Ovary (tissue), 7 donors: ENCODE measurements at regions not wholly inside any gene's neighbourhood (a gene's known extent, or its start where the extent isn't known, plus 50 kb on each side); places are given as distances from the start of the nearest gene placed in this dataset.
"Not testable (repeated sequence)": the region's sequence is repeated elsewhere in the genome, so short reads cannot be mapped to it uniquely, and the experiment has no call there.

ENCODE experiments used
- DNase-seq, 5 donors: peaks; one replicate each; pipeline ENCODE4 v3.0.0-alpha.2; 2019 to 2020
- H3K27ac ChIP-seq, 2 donors: fragments of 200-600 bp; one replicate each; pipeline versions ENCODE4 v1.5.1 to v1.8.0; 2019 to 2022
- H3K27me3 ChIP-seq: fragments of 200-600 bp; one replicate; pipeline ENCODE4 v1.8.0; 2022
- H3K36me3 ChIP-seq: fragments of 200-600 bp; sonication (generic); one replicate; pipeline ENCODE4 v1.5.1; 2019
- H3K4me1 ChIP-seq: one replicate; pipeline ENCODE4 v1.8.1; 2013; ENCODE audit warnings: mild to moderate bottlenecking, moderate library complexity; ENCODE audit not compliant: insufficient read depth
- H3K4me3 ChIP-seq: fragments of 200-600 bp; sonication (generic); one replicate; pipeline ENCODE4 v1.5.1; 2017
- H3K9me3 ChIP-seq, 2 donors: fragments of 200-600 bp in 1 of 2; sonication (generic) in 1 of 2; one replicate each; pipeline versions ENCODE4 v1.5.1 to v1.8.1; 2013 to 2019; ENCODE audit warnings: mild to moderate bottlenecking in 1 of 2, moderate library complexity in 1 of 2
- EP300 ChIP-seq: sonication (generic); formaldehyde crosslinking; IDR thresholded peaks from one replicate; pipeline ENCODE4 v1.6.1; 2017; ENCODE audit warnings: antibody characterized with exemption
- POLR2A ChIP-seq: fragments of 450-650 bp; IDR thresholded peaks from one replicate; pipeline ENCODE4 v1.6.1; 2017; ENCODE audit warnings: antibody characterized with exemption, mild to moderate bottlenecking, moderate library complexity
- WGBS, 3 donors: extraction: QIAGEN DNeasy Blood & Tissue Kit in 1 of 3; methylation state at CpG; one replicate each; pipeline versions ENCODE4 v1.1.5 to v1.1.7; 2013 to 2017; 5-methylcytosine and 5-hydroxymethylcytosine counted together
- intact Hi-C, 4 donors: fragments of 100-400 bp; cut with DNase I; formaldehyde crosslinking; loops; one replicate each; pipeline versions ENCODE4 v1.11.0 to v1.15.1; 2022 to 2023
- TF ChIP-seq, protein P1 (sequence below), 3 donors: fragments of 450-650 bp in 2 of 3; fragments of 200-600 bp in 1 of 3; IDR thresholded peaks; one replicate each; pipeline versions ENCODE4 v1.5.1 to v1.8.0; 2016 to 2022; ENCODE audit warnings: antibody characterized with exemption in 3 of 3, mild to moderate bottlenecking in 1 of 3
- donor health status: DM: no; HTN: no; CAD: no; lungs with moderate emphysema.
- donor health status: DM: no; HTN: no; CAD: no.
- donor health status: Bipolar disorder and iron deficiency.
- donor health status: DM: no; HTN: no; CAD: no.
- donor health status: DM: yes; HTN: yes; CAD: no.

GRCh38 chr1:87426463-87427249 is 98.0 kb downstream of the LMO4 start:
- intact Hi-C loops: loop anchor here in 1 of 4 donors (5.0 kb wide), 1 partner anchor 1581 kb away; no protein-coding TSS in a partner anchor
- no peak for DNase-seq
- no peaks in the 10 kb centered on the region for H3K9me3 ChIP-seq
- WGBS, 3 donors: 79 to 84% (median 80%) methylated on average over 12 of the region's 12 CpGs
- H3K27ac ChIP-seq: no peak overlapping the region
- H3K4me3 ChIP-seq: no peak overlapping the region
- no peaks in the 10 kb centered on the region for H3K36me3 ChIP-seq
- H3K27me3 ChIP-seq: no peaks in the 10 kb centered on the region
- no peaks in the 10 kb centered on the region for H3K4me1 ChIP-seq
- TF ChIP-seq POLR2A: no peak

GRCh38 chr1:87428367-87428766 is 99.7 kb downstream of the LMO4 start:
- TF ChIP-seq EP300 (no peak), POLR2A (no peak)
- TF ChIP-seq, protein P1, sequence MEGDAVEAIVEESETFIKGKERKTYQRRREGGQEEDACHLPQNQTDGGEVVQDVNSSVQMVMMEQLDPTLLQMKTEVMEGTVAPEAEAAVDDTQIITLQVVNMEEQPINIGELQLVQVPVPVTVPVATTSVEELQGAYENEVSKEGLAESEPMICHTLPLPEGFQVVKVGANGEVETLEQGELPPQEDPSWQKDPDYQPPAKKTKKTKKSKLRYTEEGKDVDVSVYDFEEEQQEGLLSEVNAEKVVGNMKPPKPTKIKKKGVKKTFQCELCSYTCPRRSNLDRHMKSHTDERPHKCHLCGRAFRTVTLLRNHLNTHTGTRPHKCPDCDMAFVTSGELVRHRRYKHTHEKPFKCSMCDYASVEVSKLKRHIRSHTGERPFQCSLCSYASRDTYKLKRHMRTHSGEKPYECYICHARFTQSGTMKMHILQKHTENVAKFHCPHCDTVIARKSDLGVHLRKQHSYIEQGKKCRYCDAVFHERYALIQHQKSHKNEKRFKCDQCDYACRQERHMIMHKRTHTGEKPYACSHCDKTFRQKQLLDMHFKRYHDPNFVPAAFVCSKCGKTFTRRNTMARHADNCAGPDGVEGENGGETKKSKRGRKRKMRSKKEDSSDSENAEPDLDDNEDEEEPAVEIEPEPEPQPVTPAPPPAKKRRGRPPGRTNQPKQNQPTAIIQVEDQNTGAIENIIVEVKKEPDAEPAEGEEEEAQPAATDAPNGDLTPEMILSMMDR (IDR thresholded peaks at IDR 0.05): no peak
- intact Hi-C loops: loop anchor here in 1 of 4 donors (5.0 kb wide), 1 partner anchor 1579 kb away; no protein-coding TSS in a partner anchor

GRCh38 chr1:87428883-87429282 is 100.2 kb downstream of the LMO4 start:
- intact Hi-C loops: loop anchor here in 1 of 4 donors (5.0 kb wide), 1 partner anchor 1578 kb away; no protein-coding TSS in a partner anchor
- 86 to 92% (median 91%) methylated on average over 8 of the region's 8 CpGs for WGBS, 3 donors
- H3K4me1 ChIP-seq: no peaks in the 10 kb centered on the region
- no peak overlapping the region for H3K4me3 ChIP-seq
- TF ChIP-seq, protein P1 (IDR thresholded peaks at IDR 0.05): no peak
- TF ChIP-seq EP300 (no peak), POLR2A (no peak)
- no peak for DNase-seq
- no peaks in the 10 kb centered on the region for H3K36me3 ChIP-seq
- no peaks in the 10 kb centered on the region for H3K27me3 ChIP-seq
- H3K27ac ChIP-seq: no peak overlapping the region
- no peaks in the 10 kb centered on the region for H3K9me3 ChIP-seq

More at GRCh38 chr1:87428367-87428766, 99.7 kb downstream of the LMO4 start:
- H3K4me3 ChIP-seq: no peak overlapping the region
- no peak for DNase-seq
- H3K4me1 ChIP-seq: no peaks in the 10 kb centered on the region
- no peak overlapping the region for H3K27ac ChIP-seq
- no peaks in the 10 kb centered on the region for H3K9me3 ChIP-seq
- no peaks in the 10 kb centered on the region for H3K36me3 ChIP-seq
- WGBS, 3 donors: 81 to 89% (median 81%) methylated on average over 3 of the region's 3 CpGs
- no peaks in the 10 kb centered on the region for H3K27me3 ChIP-seq

DNA sequence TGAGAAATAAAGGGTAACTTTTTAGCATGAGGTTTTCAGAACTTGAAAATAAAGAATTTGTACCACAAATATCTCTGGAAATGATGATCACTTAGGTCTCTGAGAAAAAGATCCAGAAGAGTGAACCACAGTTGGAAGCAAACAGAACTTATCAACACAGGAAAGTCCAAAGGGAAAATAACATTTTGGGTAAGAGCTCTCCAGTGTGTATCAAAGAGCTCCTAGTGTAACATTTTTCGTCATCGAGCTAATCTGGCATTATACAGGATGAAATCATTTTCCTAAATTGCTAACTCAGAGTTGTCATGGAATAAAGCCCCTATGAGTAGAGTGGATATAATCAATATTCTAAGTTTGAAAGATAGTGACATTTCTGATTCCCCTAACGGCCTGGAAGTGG is 104.0 kb downstream of the LMO4 start:
- peaks cover 6% of the 10 kb centered on the region for H3K4me1 ChIP-seq
- H3K27ac ChIP-seq: no peak overlapping the region
- 37 to 51% (median 49%) methylated on average over 3 of the region's 3 CpGs for WGBS, 3 donors
- TF ChIP-seq, protein P1 (IDR thresholded peaks at IDR 0.05): no peak
- no peak for TF ChIP-seq POLR2A
- no peak for TF ChIP-seq EP300
- H3K27me3 ChIP-seq: no peaks in the 10 kb centered on the region
- no peak overlapping the region for H3K4me3 ChIP-seq
- intact Hi-C loops: no loop called here
- H3K9me3 ChIP-seq: no peaks in the 10 kb centered on the region
- no peaks in the 10 kb centered on the region for H3K36me3 ChIP-seq
- no peak for DNase-seq

- H3K27ac ChIP-seq, intact Hi-C loops, H3K27me3 ChIP-seq, H3K36me3 ChIP-seq, H3K9me3 ChIP-seq, H3K4me3 ChIP-seq, DNase-seq, H3K4me1 ChIP-seq: not testable (repeated sequence)
- WGBS, 3 donors: 50 to 81% (median 65%) methylated on average over 2 of the region's 2 CpGs
Observed at GRCh38 chr1:87433101-87433500, 104.4 kb downstream of the LMO4 start.
